SK-N-DZ (cell line): ENCODE measurements at regions not wholly inside any gene's neighbourhood (a gene's known extent, or its start where the extent isn't known, plus 50 kb on each side); places are given as distances from the start of the nearest gene placed in this dataset.

Source experiments
- DNase-seq: peaks from one replicate; pipeline ENCODE4 v3.0.0-alpha.2; 2015; ENCODE audit warnings: low spot score

- no peak for DNase-seq
Observed at GRCh38 chr2:120605231-120605935, 130.3 kb upstream of the GLI2 start.

- no peak for DNase-seq
Observed at GRCh38 chr2:120606280-120606679, 129.4 kb upstream of the GLI2 start.

GRCh38 chr2:120606931-120607330, 128.7 kb upstream of the GLI2 start:
- no peak for DNase-seq

- no peak for DNase-seq
Observed at GRCh38 chr2:120607506-120607905, 128.2 kb upstream of the GLI2 start.

- DNase-seq = no peak
Observed at GRCh38 chr2:120607996-120608395, 127.7 kb upstream of the GLI2 start.

- DNase-seq = no peak
Observed at GRCh38 chr2:120609826-120610395, 125.8 kb upstream of the GLI2 start.

- no peak for DNase-seq
Observed at GRCh38 chr2:120611016-120611415, 124.7 kb upstream of the GLI2 start.

- no peak for DNase-seq
Observed at GRCh38 chr2:120611961-120612360, 123.7 kb upstream of the GLI2 start.

- no peak for DNase-seq
Observed at GRCh38 chr2:120612471-120612870, 123.2 kb upstream of the GLI2 start.

- DNase-seq = no peak
Observed at GRCh38 chr2:120612931-120613330, 122.7 kb upstream of the GLI2 start.

- DNase-seq = no peak
Observed at GRCh38 chr2:120613742-120614571, 121.7 kb upstream of the GLI2 start.

- no peak for DNase-seq
Observed at GRCh38 chr2:120614901-120615300, 120.8 kb upstream of the GLI2 start.

GRCh38 chr2:120616261-120616660, 119.4 kb upstream of the GLI2 start:
- DNase-seq = no peak

- no peak for DNase-seq
Observed at GRCh38 chr2:120617055-120617454, 118.6 kb upstream of the GLI2 start.

GRCh38 chr2:120618830-120619229, 116.8 kb upstream of the GLI2 start:
- DNase-seq = no peak

- no peak for DNase-seq
Observed at GRCh38 chr2:120619579-120619978, 116.1 kb upstream of the GLI2 start.

GRCh38 chr2:120620025-120620793, 115.5 kb upstream of the GLI2 start:
- no peak for DNase-seq

- DNase-seq = no peak
Observed at GRCh38 chr2:120622159-120622869, 113.4 kb upstream of the GLI2 start.

- no peak for DNase-seq
Observed at GRCh38 chr2:120622886-120623753, 112.5 kb upstream of the GLI2 start.

- DNase-seq = no peak
Observed at GRCh38 chr2:120624061-120624737, 111.5 kb upstream of the GLI2 start.
